ENCODE measurements at regions not wholly inside any gene's neighbourhood (a gene's known extent, or its start where the extent isn't known, plus 50 kb on each side); places are given as distances from the start of the nearest gene placed in this dataset.

- Histone ChIP-seq H3K4me3 (no peak overlapping the region), H3K27me3 (ENCODE audit: control insufficient read depth in 3 of 3, insufficient read depth in 3 of 3, low read length in 2 of 3) (no peaks in the 10 kb centered on the region), H3K36me3 (ENCODE audit: control insufficient read depth in 4 of 4, insufficient read depth in 4 of 4, low read length in 4 of 4) (no peaks in the 10 kb centered on the region), H3K9me3 (ENCODE audit: control insufficient read depth in 4 of 4, insufficient read depth in 3 of 4, low read length in 3 of 4) (no peaks in the 10 kb centered on the region), H3K27ac (ENCODE audit: low read depth in 1 of 2, low read length in 1 of 2) (no peak overlapping the region), H3K4me1 (ENCODE audit: control insufficient read depth in 5 of 5, insufficient read depth in 5 of 5, low read length in 5 of 5) (peaks cover 0 to 13% (median 5%) of the 10 kb centered on the region in 5 donors), H3K9ac (ENCODE audit: insufficient read depth in 1 of 2, low read length in 2 of 2) (no peak overlapping the region)
- TF ChIP-seq, protein P1, sequence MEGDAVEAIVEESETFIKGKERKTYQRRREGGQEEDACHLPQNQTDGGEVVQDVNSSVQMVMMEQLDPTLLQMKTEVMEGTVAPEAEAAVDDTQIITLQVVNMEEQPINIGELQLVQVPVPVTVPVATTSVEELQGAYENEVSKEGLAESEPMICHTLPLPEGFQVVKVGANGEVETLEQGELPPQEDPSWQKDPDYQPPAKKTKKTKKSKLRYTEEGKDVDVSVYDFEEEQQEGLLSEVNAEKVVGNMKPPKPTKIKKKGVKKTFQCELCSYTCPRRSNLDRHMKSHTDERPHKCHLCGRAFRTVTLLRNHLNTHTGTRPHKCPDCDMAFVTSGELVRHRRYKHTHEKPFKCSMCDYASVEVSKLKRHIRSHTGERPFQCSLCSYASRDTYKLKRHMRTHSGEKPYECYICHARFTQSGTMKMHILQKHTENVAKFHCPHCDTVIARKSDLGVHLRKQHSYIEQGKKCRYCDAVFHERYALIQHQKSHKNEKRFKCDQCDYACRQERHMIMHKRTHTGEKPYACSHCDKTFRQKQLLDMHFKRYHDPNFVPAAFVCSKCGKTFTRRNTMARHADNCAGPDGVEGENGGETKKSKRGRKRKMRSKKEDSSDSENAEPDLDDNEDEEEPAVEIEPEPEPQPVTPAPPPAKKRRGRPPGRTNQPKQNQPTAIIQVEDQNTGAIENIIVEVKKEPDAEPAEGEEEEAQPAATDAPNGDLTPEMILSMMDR (IDR thresholded peaks at IDR 0.05; ENCODE audit: control extremely low read depth, extremely low read depth) = no peak
- DNase-seq (no peak), ATAC-seq (ENCODE audit: insufficient read depth, low FRiP score) (no peak)
- WGBS, 2 donors = 87 to 90% methylated on average over 7 of the region's 7 CpGs
Measured at GRCh38 chr6:14772188-14772587, 473.7 kb upstream of the JARID2 start.

GRCh38 chr6:14775528-14775927, 470.3 kb upstream of the JARID2 start:
- Histone ChIP-seq H3K36me3 (ENCODE audit: control insufficient read depth in 4 of 4, insufficient read depth in 4 of 4, low read length in 4 of 4) (no peaks in the 10 kb centered on the region), H3K27me3 (ENCODE audit: control insufficient read depth in 3 of 3, insufficient read depth in 3 of 3, low read length in 2 of 3) (no peaks in the 10 kb centered on the region), H3K4me1 (ENCODE audit: control insufficient read depth in 5 of 5, insufficient read depth in 5 of 5, low read length in 5 of 5) (peaks cover 0 to 8% (median 0%) of the 10 kb centered on the region in 5 donors), H3K9me3 (ENCODE audit: control insufficient read depth in 4 of 4, insufficient read depth in 3 of 4, low read length in 3 of 4) (no peaks in the 10 kb centered on the region), H3K4me3 (no peak overlapping the region), H3K9ac (ENCODE audit: insufficient read depth in 1 of 2, low read length in 2 of 2) (no peak overlapping the region), H3K27ac (ENCODE audit: low read depth in 1 of 2, low read length in 1 of 2) (no peak overlapping the region)
- TF ChIP-seq, protein P1 (IDR thresholded peaks at IDR 0.05; ENCODE audit: control extremely low read depth, extremely low read depth) = no peak
- no peak for DNase-seq
- WGBS, 2 donors = 82 to 93% methylated on average over 1 of the region's 1 CpG
- ATAC-seq (ENCODE audit: insufficient read depth, low FRiP score) = no peak

DNA sequence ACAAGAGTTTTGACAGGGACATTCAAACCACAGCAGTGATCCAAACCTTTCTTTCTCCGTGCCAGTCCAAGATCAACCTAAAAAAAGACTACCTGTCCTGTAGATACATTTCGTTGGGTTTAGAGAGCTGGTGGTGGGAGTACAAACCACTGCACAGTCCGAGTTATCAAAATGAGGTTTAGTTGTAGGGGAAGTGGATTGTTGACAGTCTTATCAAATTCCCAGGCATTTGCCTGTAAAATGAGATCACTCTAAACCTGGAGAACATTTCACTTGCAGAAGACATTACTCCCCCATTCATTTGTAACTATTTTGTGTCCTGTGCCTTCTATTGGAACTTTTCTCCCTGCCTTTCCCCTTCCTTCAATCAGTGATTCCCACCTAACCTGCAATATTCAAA, 469.6 kb upstream of the JARID2 start:
- Histone ChIP-seq H3K9me3 (ENCODE audit: control insufficient read depth in 4 of 4, insufficient read depth in 3 of 4, low read length in 3 of 4) (peaks cover 0 to 3% (median 0%) of the 10 kb centered on the region in 4 donors), H3K27ac (ENCODE audit: low read depth in 1 of 2, low read length in 1 of 2) (no peak overlapping the region), H3K9ac (ENCODE audit: insufficient read depth in 1 of 2, low read length in 2 of 2) (no peak overlapping the region), H3K4me3 (no peak overlapping the region), H3K36me3 (ENCODE audit: control insufficient read depth in 4 of 4, insufficient read depth in 4 of 4, low read length in 4 of 4) (no peaks in the 10 kb centered on the region), H3K27me3 (ENCODE audit: control insufficient read depth in 3 of 3, insufficient read depth in 3 of 3, low read length in 2 of 3) (no peaks in the 10 kb centered on the region), H3K4me1 (ENCODE audit: control insufficient read depth in 5 of 5, insufficient read depth in 5 of 5, low read length in 5 of 5) (peaks cover 0 to 2% (median 0%) of the 10 kb centered on the region in 5 donors)
- no peak for DNase-seq
- 83 to 89% methylated on average over 3 of the region's 3 CpGs for WGBS, 2 donors
- TF ChIP-seq, protein P1 (IDR thresholded peaks at IDR 0.05; ENCODE audit: control extremely low read depth, extremely low read depth) = no peak
- ATAC-seq (ENCODE audit: insufficient read depth, low FRiP score) = no peak
